ENCODE measurements at regions not wholly inside any gene's neighbourhood (a gene's known extent, or its start where the extent isn't known, plus 50 kb on each side); places are given as distances from the start of the nearest gene placed in this dataset.
"Not testable (repeated sequence)": the region's sequence is repeated elsewhere in the genome, so short reads cannot be mapped to it uniquely, and the experiment has no call there.

GRCh38 chr18:2237706-2238105, 333.6 kb downstream of the METTL4 start:
- no peak for DNase-seq (ENCODE audit: low spot score in 2 of 2, unreplicated experiment in 2 of 2)
- no peak for TF ChIP-seq CTCF (IDR thresholded peaks at IDR 0.05; ENCODE audit: unreplicated experiment)
- peaks cover 47% of the 10 kb centered on the region for H3K4me1 Mint-ChIP-seq
- H3K27ac Mint-ChIP-seq, result peak overlapping the region; percentile 94
- H3K4me3 Mint-ChIP-seq, result peak overlapping the region; percentile 9
- H3K27me3 Mint-ChIP-seq (ENCODE audit: low read depth), result no peaks in the 10 kb centered on the region
- H3K36me3 Mint-ChIP-seq, result no peaks in the 10 kb centered on the region
- no peaks in the 10 kb centered on the region for H3K9me3 Mint-ChIP-seq

- Mint-ChIP-seq H3K27ac (no peak overlapping the region), H3K36me3 (no peaks in the 10 kb centered on the region)
These were observed 331.0 kb downstream of the METTL4 start for GRCh38 chr18:2240311-2240705.

GRCh38 chr18:2244641-2245040, 326.7 kb downstream of the METTL4 start:
- Mint-ChIP-seq H3K27me3 (ENCODE audit: low read depth) (no peaks in the 10 kb centered on the region), H3K9me3 (peaks cover 16% of the 10 kb centered on the region), H3K27ac (no peak overlapping the region), H3K36me3 (no peaks in the 10 kb centered on the region), H3K4me1 (peaks cover 11% of the 10 kb centered on the region), H3K4me3 (no peak overlapping the region)
- DNase-seq (ENCODE audit: low spot score in 2 of 2, unreplicated experiment in 2 of 2), result no peak
- TF ChIP-seq CTCF (IDR thresholded peaks at IDR 0.05; ENCODE audit: unreplicated experiment), result no peak

More at GRCh38 chr18:2240311-2240705, 331.0 kb downstream of the METTL4 start:
- DNase-seq (ENCODE audit: low spot score in 2 of 2, unreplicated experiment in 2 of 2), result no peak
- no peak for TF ChIP-seq CTCF (IDR thresholded peaks at IDR 0.05; ENCODE audit: unreplicated experiment)
- no peak overlapping the region for H3K4me3 Mint-ChIP-seq
- no peaks in the 10 kb centered on the region for H3K27me3 Mint-ChIP-seq (ENCODE audit: low read depth)
- H3K9me3 Mint-ChIP-seq, result peaks cover 4% of the 10 kb centered on the region
- peaks cover 44% of the 10 kb centered on the region for H3K4me1 Mint-ChIP-seq

GRCh38 chr18:2247101-2247500, 324.2 kb downstream of the METTL4 start:
- not testable (repeated sequence) for H3K4me1 Mint-ChIP-seq; H3K36me3 Mint-ChIP-seq; H3K4me3 Mint-ChIP-seq; H3K27ac Mint-ChIP-seq; DNase-seq (ENCODE audit: low spot score in 2 of 2, unreplicated experiment in 2 of 2); H3K27me3 Mint-ChIP-seq (ENCODE audit: low read depth)
- peaks cover 16% of the 10 kb centered on the region for H3K9me3 Mint-ChIP-seq

GRCh38 chr18:2254977-2255376, 316.3 kb downstream of the METTL4 start:
- no peak overlapping the region for H3K4me3 Mint-ChIP-seq
- no peaks in the 10 kb centered on the region for H3K27me3 Mint-ChIP-seq (ENCODE audit: low read depth)
- H3K4me1 Mint-ChIP-seq, result peaks cover 11% of the 10 kb centered on the region
- TF ChIP-seq CTCF (IDR thresholded peaks at IDR 0.05; ENCODE audit: unreplicated experiment), result no peak
- H3K27ac Mint-ChIP-seq, result no peak overlapping the region
- H3K9me3 Mint-ChIP-seq, result peaks cover 31% of the 10 kb centered on the region
- DNase-seq (ENCODE audit: low spot score in 2 of 2, unreplicated experiment in 2 of 2), result no peak
- no peaks in the 10 kb centered on the region for H3K36me3 Mint-ChIP-seq

GRCh38 chr18:2256577-2256976, 314.7 kb downstream of the METTL4 start:
- peaks cover 31% of the 10 kb centered on the region for H3K9me3 Mint-ChIP-seq
- no peaks in the 10 kb centered on the region for H3K36me3 Mint-ChIP-seq
- peaks cover 11% of the 10 kb centered on the region for H3K4me1 Mint-ChIP-seq
- no peak for DNase-seq (ENCODE audit: low spot score in 2 of 2, unreplicated experiment in 2 of 2)
- H3K4me3 Mint-ChIP-seq, result no peak overlapping the region
- H3K27ac Mint-ChIP-seq, result no peak overlapping the region
- no peak for TF ChIP-seq CTCF (IDR thresholded peaks at IDR 0.05; ENCODE audit: unreplicated experiment)
- no peaks in the 10 kb centered on the region for H3K27me3 Mint-ChIP-seq (ENCODE audit: low read depth)

Data from mesothelial cell of epicardium (in vitro differentiated cells).